RPMI8226 (cell line): ENCODE measurements at regions not wholly inside any gene's neighbourhood (a gene's known extent, or its start where the extent isn't known, plus 50 kb on each side); places are given as distances from the start of the nearest gene placed in this dataset.

Experiments
- DNase-seq: peaks from one replicate; pipeline ENCODE4 v3.0.0-alpha.2; 2015

DNA sequence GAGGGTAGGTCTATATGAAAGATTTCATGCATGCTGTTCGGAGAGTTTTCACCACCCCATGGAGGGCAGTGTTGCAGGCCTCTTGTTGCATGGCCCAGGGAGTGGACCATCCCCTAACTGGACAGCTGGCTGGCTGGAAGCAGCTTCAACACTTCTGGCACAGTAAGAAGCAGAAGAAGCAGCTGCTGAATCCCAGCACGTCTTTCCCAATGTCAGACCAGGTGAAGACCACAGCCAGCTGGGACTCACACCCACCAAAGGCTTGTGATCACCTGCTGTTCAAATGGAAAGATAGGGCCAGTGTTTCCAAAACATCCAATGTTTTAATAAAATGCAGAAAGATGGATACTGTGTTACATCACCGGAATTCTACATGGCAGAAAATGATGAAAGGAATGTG, 1423.6 kb downstream of the AACS start:
- no peak for DNase-seq

DNA sequence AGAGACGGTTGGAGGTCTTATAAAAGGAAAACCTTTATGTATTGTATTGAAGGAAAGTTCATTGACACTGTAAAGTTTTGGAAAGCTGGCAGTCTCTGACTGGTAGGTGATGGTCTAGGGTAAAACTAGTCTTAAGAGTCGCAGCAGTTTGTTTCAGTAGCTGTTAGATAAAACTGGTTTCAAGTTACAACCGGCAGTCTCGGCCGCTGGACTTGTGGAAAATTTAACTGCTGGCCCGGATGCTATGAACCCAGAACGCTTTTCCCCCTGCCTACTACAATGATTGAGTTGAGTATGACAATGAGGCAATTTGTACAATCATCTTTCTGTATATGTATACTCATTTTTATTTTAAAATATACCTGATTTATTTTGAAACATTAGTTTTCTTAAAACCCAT, 1426.9 kb downstream of the AACS start:
- DNase-seq: no peak

DNA sequence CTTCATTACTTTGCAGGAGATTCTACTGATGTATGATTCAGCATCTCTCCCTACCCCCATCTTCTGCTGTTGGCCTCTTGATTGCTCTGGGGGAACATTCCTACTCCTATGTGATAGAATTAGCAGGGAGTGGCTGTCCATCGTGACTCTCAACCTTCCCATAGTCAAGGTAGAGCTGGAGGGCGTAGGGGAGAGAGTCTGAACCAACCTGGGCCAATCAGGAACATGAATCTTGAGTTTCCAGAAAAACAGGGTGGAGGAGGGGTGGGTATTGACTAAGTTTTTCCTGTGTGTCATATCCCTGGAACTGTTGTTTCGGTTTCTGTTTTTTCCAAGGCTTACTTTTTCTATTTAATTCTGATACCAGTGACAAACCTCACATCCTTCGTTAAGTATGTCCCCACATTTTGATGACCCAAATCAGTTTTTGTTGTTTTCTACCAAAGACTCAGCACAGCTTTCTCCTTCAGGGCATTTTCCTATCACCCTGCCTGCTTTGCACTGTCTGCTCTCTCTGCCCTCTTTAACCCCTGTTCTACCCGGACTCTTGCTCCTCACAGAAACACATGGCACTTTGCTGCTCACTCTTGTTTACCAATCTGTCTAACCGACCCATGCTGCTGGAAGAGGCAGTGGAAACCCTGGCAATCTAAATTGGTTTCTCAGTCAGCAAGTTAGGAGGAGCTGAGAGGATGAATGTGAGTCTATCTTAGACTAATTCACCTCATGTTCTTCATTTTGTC, 1428.3 kb downstream of the AACS start:
- DNase-seq: no peak

DNA sequence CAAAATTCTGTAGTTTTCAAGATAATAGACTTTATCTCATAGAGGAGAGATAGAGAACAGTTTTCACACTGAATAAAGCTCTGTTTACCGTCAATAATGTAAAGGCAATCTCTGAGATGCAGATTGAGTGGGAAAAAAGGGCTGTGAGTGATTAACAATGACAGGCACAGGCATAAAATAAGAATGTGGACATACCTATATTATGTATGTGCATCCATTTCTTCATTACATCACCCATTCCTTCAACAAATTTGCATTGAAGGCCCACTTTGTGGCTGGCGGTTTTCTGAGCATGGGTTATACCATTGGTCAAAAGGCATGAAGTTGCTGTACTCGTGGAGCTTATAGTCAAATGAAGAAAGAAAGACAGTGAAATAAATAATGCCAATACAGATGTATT, 1431.0 kb downstream of the AACS start:
- no peak for DNase-seq

DNA sequence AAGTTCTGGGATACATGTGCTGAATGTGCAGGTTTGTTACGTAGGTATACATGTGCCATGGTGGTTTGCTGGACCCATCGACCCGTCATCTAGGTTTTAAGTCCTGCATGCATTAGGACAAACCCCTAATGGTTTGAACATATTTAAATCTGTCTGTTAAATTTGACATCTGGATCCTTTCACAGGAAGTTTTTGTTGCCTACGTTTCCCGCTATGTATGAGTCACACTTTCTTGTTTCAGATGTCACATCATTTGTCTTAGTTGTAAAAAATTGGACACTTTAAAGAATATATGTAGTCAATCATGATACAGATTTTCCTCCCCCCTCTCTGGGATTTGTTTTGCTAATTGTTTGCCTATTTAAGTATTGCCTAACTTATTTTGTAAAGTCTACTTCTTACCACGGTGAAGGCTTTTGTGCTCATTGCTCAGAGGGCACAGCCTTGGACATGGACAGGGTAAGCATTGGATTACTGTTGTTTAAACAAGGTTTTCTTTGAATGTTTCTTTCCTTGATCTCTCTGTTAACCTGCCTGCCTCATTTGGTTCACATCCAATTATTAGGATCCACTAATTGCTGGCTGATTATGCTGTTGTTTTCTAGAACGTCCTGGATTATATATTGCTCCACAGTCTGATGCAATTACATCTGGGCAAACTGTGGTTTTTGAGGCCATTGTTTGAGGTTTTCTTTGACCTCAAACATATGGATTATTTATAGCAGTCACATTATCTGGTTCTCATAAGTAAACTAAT, 1441.4 kb downstream of the AACS start:
- DNase-seq: no peak

DNA sequence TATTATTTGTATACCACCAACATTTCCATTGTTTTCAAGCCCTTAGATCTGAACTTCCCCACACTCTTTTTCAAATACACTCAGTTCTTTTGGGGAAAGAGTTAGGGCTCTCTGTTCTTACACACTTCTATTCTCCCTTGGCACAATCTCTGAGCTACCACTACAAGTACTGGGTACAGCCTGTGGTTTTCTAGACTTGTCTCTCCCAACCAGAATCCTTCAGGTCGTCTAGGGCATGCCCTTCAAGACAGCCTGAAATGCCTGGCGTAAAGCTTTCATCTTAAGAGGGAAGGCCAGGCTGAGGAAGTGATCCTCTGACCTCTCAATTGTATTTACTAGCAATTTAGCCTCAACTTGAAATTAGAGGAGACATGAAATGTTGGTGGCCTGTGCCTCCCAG, 1442.0 kb downstream of the AACS start:
- no peak for DNase-seq

DNA sequence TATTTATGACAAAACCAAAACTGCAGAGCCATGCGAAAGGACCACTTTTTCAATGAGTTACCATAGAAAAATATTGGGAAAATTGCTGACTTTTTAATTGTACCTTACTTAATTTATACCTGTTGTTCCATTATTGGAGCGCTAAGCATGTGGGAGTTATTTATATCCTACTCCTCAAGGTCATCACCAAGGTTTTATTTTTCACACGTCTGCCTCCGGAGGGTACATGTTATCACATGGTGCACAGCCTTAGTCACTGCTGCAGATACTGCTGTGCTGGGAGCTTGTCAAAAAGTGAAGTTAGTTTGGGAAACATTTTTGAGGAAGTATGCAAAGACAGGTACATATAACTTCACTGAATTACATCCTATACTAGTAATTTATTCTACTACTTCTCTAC, 1444.3 kb downstream of the AACS start:
- no peak for DNase-seq

DNA sequence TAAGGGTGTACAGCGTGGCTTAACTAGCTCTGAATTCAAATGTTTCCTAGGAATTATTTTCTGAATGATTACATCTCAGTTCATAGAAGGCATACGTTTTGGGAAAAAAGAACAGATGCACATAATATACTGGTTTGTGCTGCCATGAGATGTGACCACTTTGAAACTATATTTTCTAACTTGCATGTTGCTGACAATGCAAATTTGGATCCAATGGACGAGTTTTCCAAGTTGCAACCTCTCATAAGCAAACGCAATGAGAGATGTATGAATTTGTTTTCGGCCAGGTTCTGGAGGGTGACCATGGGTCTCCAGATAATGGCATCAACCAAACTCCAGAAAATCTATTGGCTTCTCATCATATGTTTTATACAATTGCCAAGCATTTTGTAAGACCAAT, 1445.4 kb downstream of the AACS start:
- no peak for DNase-seq

DNA sequence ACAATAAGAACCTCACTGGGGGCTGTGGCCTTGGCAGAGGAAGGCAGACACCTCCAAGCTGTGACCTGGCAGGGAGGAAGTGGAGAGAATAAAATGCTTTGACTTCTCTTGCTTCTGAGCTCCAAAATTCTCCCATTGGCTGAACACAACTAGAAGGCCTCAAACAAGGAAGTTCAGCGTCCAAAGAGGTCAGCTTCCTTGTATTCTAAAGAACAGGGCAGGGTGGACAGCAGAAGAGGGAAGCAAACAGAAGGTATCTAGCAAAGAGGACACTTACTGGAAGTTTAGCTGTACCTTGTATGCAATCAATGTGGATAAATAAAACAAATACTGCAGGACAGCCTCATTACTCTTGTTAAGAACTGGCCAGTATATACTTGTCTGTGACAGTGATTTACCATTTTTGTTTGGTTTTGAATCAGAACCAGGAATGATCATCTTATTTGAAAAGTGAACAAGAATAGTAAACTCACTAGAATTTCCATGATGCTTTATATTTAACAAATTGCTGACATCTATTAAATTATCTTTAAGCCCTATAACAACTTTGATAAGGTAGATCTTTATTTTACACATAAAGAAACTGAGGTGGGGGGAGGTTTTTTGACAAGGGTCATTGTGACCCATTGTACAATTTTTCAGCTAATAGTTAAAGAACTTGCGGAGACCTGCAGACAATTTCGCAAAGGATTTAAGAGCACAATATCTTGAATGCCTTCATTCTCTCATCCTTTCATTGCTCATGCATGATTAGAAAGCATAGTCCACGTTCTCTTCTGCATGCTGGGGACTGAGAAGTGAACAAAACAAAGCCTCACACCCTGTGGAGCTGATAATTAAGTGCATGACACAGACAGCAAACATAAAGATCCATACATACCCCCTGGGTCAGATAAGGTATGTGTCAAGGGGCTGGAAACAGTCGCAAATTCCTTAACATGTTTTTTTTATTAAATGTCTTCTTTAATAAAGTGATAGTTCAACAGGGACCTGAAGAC, 1448.0 kb downstream of the AACS start:
- DNase-seq: no peak

DNA sequence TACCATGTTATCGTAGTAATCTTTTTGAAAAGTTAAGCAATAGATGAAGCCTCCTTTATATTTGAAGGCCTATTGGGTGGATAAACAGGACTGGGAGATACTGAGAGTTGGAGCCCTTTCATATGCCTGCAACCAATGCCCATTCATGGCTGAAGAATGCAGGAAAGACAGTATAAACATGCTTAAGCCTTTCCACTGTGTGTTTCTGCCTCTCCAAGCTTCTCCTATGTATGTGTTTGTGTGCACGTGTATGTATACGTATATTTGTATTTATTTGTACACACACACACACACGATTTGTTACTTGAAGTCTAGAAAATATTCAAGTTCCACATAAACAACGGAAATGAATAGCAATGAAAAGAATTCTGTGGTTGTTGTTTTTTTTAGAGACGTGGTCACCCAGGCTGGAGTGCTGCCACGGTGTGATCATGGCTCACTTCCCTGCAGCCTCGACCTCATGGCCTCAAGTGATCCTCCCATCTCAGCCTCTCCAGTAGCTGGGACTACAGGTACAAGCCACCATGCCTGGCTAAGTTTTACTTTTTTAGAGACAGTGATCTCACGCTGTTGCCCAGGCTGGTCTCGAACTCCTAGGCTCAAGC, 1453.5 kb downstream of the AACS start:
- DNase-seq: no peak

DNA sequence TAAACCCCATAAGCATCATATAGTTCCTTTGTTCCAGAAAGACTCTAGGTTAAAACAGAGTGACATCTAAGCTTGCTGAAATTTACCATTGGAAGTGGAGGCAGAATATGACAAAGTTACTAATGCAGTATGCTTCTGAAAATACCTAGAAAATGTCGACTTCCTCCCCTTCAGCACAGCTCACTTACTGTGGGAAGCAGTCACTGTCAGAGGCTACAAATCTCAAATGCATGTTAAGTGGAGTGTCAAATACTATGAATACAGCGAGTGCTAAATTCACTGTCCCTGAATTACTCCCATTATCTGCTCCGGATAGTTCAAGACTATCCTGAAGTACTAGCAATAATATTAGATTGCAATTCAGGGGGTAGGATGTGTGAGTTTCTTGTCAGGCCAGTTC, 1454.6 kb downstream of the AACS start:
- no peak for DNase-seq

DNA sequence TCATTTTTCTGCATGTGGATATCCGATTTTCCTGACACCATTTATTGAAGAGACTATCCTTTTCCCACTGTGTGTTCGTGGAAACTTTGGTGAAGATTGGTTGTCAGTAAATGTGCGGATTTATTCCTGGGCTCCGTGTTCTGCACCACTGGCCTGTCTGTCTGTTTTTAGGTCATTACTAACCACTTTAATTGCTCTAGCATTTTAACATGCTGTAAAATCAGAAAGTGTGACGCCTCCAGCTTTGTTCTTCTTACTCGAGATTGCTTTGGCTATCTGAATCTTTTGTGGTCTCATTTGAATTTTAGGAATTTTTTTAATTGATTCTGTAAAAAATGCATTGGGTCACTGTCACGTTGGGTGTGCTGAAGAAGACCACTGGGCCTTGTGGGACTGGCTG, 1458.7 kb downstream of the AACS start:
- no peak for DNase-seq

DNA sequence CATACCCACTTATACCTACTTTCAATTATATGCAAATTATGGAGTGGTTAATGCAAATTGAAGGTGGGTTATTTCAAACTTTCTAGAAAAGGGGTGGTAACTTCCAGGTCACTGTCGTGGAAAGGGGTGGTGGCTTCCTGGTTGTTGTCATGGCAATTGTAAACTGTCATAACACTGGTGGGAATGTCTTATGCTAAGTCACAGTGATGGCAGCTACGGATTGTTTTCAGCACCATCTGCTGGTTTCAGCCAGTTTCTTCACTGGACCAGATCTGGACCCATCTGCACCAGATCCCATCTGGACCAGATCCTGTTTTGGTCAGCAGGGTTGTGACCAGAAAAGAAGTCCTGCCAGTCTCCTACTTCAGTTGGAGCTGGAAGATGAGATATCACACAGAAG, 1469.3 kb downstream of the AACS start:
- no peak for DNase-seq

DNA sequence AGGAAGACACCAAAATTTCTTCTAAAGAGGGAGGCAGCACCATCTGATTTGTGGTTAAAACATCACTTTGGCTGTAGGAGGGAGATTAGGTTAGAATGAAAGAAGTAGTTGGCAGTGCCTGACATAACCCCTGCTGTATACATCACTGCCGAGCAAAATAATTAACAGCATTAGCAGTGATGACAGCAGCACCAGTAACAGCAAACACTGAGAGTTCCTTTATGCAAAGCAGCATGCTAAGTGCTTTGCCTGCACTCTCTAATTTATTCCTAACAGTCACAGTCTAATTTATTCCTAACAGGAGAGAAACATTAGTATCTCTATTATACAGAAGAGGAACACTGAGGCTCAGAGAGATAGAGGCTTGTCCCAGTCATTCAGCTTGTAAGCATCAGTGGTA, 1469.7 kb downstream of the AACS start:
- no peak for DNase-seq

DNA sequence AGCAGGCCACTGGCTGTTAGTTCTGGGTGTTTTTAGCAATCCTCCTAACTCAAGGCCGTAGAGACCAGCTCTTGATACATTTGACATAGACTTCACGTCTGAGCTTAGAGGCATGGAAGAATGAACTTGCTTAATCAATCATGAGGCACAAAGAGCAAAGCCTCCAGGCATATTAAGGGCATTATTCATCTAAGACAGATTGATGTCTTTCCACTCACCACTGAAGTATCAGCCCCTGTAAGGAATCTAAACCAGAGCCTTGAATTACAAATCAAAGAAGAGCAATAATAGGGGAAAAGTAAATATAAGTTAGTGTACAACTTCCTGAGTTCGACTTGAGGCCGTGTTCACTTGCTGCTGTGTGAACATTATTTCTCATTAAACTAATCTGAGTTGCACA, 1470.7 kb downstream of the AACS start:
- DNase-seq: no peak

DNA sequence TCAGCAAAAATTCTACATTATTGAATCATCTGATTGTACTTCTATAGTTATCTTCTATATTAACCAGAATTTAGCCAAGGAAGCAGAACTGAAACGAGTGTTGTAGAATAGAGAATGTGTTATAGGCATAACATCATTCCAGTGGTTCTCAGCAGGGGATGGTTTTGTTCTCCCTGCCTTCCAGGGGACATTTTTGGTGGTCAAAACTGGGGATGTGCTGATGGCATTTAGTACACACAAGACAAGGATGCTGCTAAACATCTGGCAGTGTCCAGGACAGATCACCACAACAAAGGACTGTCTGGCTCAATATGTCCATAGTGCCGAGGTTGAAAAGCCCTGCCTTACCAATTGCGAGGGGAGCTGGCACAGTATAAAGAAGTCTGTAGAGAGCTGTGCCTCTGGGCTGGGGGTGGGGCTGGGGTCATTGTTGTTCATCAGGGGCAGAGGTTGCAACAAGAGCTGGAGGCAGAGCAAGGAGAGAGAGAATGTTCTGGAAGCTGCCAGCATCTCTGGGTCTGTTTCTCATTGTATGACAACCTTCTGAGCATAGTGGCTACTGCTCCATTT, 1472.8 kb downstream of the AACS start:
- DNase-seq: no peak

DNA sequence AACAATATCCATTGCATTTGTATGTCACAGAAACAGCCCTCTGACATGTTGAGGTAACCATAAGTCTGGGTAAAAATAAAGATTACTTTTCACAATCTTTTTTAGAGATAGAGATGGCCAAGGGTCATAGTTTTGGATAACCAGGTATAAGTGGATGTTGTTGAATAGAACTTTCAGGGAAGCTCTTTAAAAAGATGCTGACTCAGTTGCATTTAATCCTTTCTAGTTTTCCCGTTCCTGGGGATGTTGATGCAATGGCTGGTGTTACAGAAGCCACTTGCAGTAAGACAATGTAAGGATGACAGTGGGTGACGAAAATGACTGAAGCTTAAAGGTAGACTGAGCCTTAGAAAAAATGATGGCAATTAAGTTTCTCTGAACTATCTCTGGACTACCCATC, 1473.7 kb downstream of the AACS start:
- no peak for DNase-seq

DNA sequence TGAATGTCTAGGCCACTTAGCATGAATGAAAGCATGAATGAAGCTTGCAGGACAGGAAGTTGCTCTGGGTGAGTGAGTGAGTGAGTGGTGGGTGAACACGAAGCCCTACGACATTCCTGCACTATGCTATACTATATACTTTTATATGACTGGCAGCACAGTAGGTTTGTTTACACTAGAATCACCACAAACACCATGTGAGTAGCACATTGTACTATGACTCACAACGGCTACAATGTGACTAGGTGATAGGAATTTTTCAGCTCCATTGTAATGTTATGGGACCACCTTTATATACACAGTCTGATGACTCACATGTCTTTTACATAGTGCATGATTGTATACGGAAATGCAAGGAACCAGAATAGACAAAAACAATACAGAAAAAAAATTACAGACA, 1480.2 kb downstream of the AACS start:
- no peak for DNase-seq

DNA sequence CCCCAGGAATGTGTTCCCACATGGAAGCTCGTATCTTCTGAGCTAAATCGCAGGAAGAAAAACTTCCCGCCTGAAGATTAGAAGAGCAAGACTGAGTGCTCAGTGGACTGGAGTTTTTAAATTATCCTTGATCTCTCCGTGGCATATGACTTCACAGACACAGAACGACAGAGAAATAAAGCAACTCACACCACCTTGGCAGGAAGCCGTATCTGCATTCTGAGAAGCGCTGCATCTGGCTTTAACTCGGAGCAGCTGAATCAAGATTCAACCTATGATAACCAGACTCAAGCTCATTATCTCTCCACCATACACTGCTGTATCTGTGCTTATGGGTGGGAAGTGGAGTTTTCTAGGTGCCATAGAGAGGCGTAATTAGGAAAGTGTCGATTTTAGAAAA, 1482.7 kb downstream of the AACS start:
- no peak for DNase-seq

DNA sequence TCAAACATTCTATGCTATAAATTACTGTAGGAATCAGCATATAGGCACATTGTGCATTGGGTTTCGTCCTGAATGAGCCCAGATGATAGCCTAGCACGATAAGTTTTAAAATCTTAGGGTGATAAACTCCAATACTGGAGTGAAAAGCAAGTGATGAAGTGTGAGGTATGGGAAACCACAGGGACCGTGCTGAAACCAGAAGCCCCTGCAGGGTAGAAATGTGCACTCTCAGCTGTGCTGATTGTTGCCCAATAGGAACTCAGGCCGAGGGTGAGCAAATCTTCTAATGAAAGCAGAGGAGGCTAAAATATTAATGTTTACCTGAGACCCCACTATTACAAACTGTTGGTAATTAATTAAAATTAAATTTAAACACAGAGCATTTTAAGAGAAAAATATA, 1486.6 kb downstream of the AACS start:
- DNase-seq: no peak

DNA sequence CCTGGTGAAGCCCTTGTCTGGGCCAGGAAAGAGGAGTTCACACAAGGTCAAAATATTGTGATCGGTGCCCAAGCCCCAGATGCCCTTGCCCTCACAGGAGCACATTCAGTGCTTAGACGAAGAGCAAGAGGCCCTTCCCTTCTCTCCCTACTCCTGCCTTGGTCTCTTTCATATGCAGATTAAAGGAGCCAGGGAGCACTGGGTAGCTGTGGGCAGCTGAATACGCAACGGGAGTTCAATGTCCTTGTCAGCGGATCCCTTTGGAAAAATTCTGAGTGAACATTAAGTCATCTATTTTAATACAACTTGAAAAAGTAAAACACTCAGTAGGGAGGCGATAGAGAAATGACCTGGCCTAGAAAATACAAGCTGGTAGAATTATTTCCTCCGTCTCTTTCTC, 1489.4 kb downstream of the AACS start:
- DNase-seq: no peak

DNA sequence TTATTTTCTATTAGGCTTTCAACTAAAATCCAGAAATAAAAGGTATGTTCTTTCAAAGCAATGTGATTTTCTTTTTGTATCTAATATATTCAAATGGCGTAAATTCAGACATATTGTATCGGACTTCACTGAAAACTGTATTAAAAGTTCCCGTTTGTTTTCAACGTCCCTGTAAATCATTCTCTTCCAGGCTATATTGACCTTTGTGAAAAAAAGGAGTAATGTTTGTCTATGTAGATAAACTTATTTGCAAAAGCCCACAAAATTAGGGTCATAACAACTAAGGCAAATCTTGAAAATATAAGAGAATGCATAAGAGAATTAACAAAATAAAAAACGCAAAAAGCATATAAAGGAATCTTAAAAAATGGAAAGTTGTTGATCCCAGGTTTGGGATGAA, 1492.4 kb downstream of the AACS start:
- DNase-seq: no peak

DNA sequence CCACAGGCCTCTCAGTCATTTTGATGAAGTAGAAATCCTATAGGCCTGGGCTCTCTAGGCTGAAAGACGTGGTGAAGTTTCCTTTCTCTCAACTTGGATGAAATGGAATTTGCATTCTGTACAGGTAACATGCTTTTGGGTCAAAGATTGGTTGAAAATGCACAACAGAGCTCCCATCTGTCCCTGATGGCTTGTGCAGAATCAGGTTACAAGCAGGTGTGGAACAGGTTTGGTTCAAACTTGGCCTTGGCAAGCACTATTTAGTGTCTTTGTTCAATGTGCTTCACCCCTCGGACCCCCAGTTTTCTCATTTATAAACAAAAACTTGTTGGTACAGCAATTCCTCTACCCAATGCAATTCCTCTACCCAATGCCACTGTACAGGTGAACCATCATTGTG, 1493.0 kb downstream of the AACS start:
- DNase-seq: no peak
